H1 (cell line): ENCODE measurements at regions not wholly inside any gene's neighbourhood (a gene's known extent, or its start where the extent isn't known, plus 50 kb on each side); places are given as distances from the start of the nearest gene placed in this dataset.

ENCODE experiments used
- CTCF ChIA-PET: fragments of 300-600 bp; sonication (Branson Sonifier 250); formaldehyde crosslinking; loops from one replicate; lab custom pipeline; 2021; ENCODE audit not compliant: partially characterized antibody; lab: Charles Lee
- POLR2A ChIA-PET: fragments of 300-600 bp; sonication (Branson Sonifier 250); formaldehyde crosslinking; loops from one replicate; lab custom pipeline; 2021; ENCODE audit warnings: inconsistent platforms; ENCODE audit not compliant: partially characterized antibody; lab: Charles Lee
- DNase-seq, 2 experiments: peaks; one replicate each; pipeline versions ENCODE4 v3.0.0 to v3.0.0-alpha.2; 2010 to 2022; ENCODE audit warnings: low spot score in 2 of 2, low read depth in 1 of 2, mixed read lengths in 1 of 2
- FAIRE-seq: peaks from 2 replicates; lab custom pipeline; 2011; peaks lifted over from hg19 to GRCh38; lab: Jason Lieb, UNC
- H2AFZ ChIP-seq: 2 replicates; pipeline ENCODE4 v1.8.1; 2012; ENCODE audit warnings: low read length, inconsistent platforms
- H2AK5ac ChIP-seq: 2 replicates; pipeline ENCODE4 v1.6.1; 2013; ENCODE audit warnings: low read depth, low read length
- H2BK120ac ChIP-seq: replicated peaks from 2 replicates; pipeline ENCODE3; 2013; ENCODE audit warnings: low read depth, low read length, inconsistent platforms
- H2BK12ac ChIP-seq: 2 replicates; pipeline ENCODE4 v1.6.1; 2013; ENCODE audit warnings: low read depth, low read length
- H2BK15ac ChIP-seq: 2 replicates; pipeline ENCODE4 v1.6.1; 2013; ENCODE audit warnings: low read length
- H2BK20ac ChIP-seq: 2 replicates; pipeline ENCODE4 v1.6.1; 2013; ENCODE audit warnings: low read length
- H2BK5ac ChIP-seq: 2 replicates; pipeline ENCODE4 v1.6.1; 2013; ENCODE audit warnings: low read depth, low read length
- H3K14ac ChIP-seq: 2 replicates; pipeline ENCODE4 v1.6.1; 2013; ENCODE audit warnings: inconsistent platforms; ENCODE audit not compliant: insufficient read length
- H3K18ac ChIP-seq: 2 replicates; pipeline ENCODE4 v1.6.1; 2013; ENCODE audit warnings: low read length; ENCODE audit errors: extremely low read depth
- H3K23ac ChIP-seq: 2 replicates; pipeline ENCODE4 v1.6.1; 2013; ENCODE audit warnings: inconsistent platforms; ENCODE audit not compliant: insufficient read length
- H3K23me2 ChIP-seq: 2 replicates; pipeline ENCODE4 v1.6.1; 2013; ENCODE audit warnings: low read depth, low read length
- H3K27ac ChIP-seq: 2 replicates; pipeline ENCODE4 v1.6.1; 2011; ENCODE audit warnings: low read depth, low read length, inconsistent platforms
- H3K27me3 ChIP-seq, 4 experiments: replicated peaks in 1 of 4; 1 replicate in 1 of 4; 2 replicates in 3 of 4; pipeline versions ENCODE4 v1.6.1 to v1.8.1; 2011 to 2013; ENCODE audit warnings: low read length in 3 of 4, mild to moderate bottlenecking in 3 of 4, inconsistent platforms in 2 of 4, mixed read lengths in 2 of 4, moderate library complexity in 1 of 4; ENCODE audit not compliant: control insufficient read depth in 3 of 4, insufficient read depth in 3 of 4; ENCODE audit errors: extremely low read depth in 1 of 4
- H3K36me3 ChIP-seq, 4 experiments: 2 replicates each; pipeline versions ENCODE4 v1.6.1 to v1.8.1; 2011 to 2013; ENCODE audit warnings: mild to moderate bottlenecking in 4 of 4, low read length in 3 of 4, moderate library complexity in 2 of 4, control low read depth in 1 of 4, inconsistent platforms in 1 of 4; ENCODE audit not compliant: insufficient read depth in 4 of 4, control insufficient read depth in 2 of 4
- H3K4ac ChIP-seq: replicated peaks from 2 replicates; pipeline ENCODE3; 2013; ENCODE audit warnings: low read length, low read depth, mixed read lengths, inconsistent platforms; ENCODE audit not compliant: insufficient read length
- H3K4me1 ChIP-seq, 4 experiments: replicated peaks in 1 of 4; 1 replicate in 1 of 4; 2 replicates in 3 of 4; pipeline versions ENCODE4 v1.6.1 to v1.8.1; 2011 to 2013; ENCODE audit warnings: low read length in 3 of 4, inconsistent platforms in 2 of 4, mixed read lengths in 1 of 4; ENCODE audit not compliant: insufficient read depth in 4 of 4, control insufficient read depth in 3 of 4
- H3K4me2 ChIP-seq, 2 experiments: 2 replicates each; pipeline versions ENCODE4 v1.6.1 to v1.8.1; 2011 to 2013; ENCODE audit warnings: low read depth in 2 of 2, low read length in 2 of 2, control low read depth in 1 of 2, inconsistent platforms in 1 of 2, mild to moderate bottlenecking in 1 of 2; ENCODE audit not compliant: insufficient read depth in 1 of 2
- H3K4me3 ChIP-seq, 4 experiments: fragments of 200-600, 300-600 bp in 1 of 4; sonication (generic), shearing (Covaris generic), sonication (Bioruptor Twin) in 1 of 4; 2 replicates each; pipeline versions ENCODE4 v1.5.1 to v1.8.1; 2011 to 2016; ENCODE audit warnings: low read length in 4 of 4, low read depth in 3 of 4, control low read depth in 2 of 4, inconsistent platforms in 2 of 4, mild to moderate bottlenecking in 2 of 4, mixed read lengths in 1 of 4, moderate library complexity in 1 of 4; ENCODE audit not compliant: insufficient read depth in 2 of 4; ENCODE audit errors: extremely low read depth in 1 of 4
- H3K56ac ChIP-seq: replicated peaks from 2 replicates; pipeline ENCODE3; 2013; ENCODE audit warnings: low read depth, mild to moderate bottlenecking, mixed read lengths, low read length, inconsistent platforms; ENCODE audit not compliant: insufficient read length
- H3K79me1 ChIP-seq: 2 replicates; pipeline ENCODE4 v1.6.1; 2013; ENCODE audit warnings: low read depth, low read length, control low read depth
- H3K79me2 ChIP-seq, 2 experiments: 2 replicates each; pipeline versions ENCODE4 v1.6.1 to v1.8.1; 2012 to 2013; ENCODE audit warnings: low read length in 2 of 2, mild to moderate bottlenecking in 2 of 2, inconsistent platforms in 1 of 2; ENCODE audit not compliant: insufficient read depth in 2 of 2, control insufficient read depth in 1 of 2
- H3K9ac ChIP-seq, 4 experiments: replicated peaks in 1 of 4; 1 replicate in 1 of 4; 2 replicates in 3 of 4; pipeline versions ENCODE4 v1.6.1 to v1.8.1; 2011 to 2013; ENCODE audit warnings: low read depth in 3 of 4, low read length in 3 of 4, control low read depth in 2 of 4, mild to moderate bottlenecking in 2 of 4, moderate library complexity in 2 of 4, inconsistent platforms in 1 of 4; ENCODE audit errors: extremely low read depth in 1 of 4
- H3K9me3 ChIP-seq, 2 experiments: 2 replicates each; pipeline versions ENCODE4 v1.6.1 to v1.8.1; 2012 to 2013; ENCODE audit warnings: mild to moderate bottlenecking in 2 of 2, moderate library complexity in 2 of 2, control low read depth in 1 of 2, inconsistent platforms in 1 of 2, low read depth in 1 of 2, low read length in 1 of 2, mixed read lengths in 1 of 2; ENCODE audit not compliant: insufficient read depth in 2 of 2
- H4K20me1 ChIP-seq, 2 experiments: replicated peaks in 1 of 2; 2 replicates each; pipeline versions ENCODE3 to v1.8.1; 2011 to 2013; ENCODE audit warnings: inconsistent platforms in 2 of 2, low read length in 2 of 2, mild to moderate bottlenecking in 1 of 2; ENCODE audit not compliant: insufficient read depth in 2 of 2, control insufficient read depth in 1 of 2
- H4K5ac ChIP-seq: 2 replicates; pipeline ENCODE4 v1.6.1; 2013; ENCODE audit warnings: low read length, low read depth, mixed read lengths, inconsistent platforms; ENCODE audit not compliant: insufficient read length
- H4K8ac ChIP-seq: 2 replicates; pipeline ENCODE4 v1.8.0; 2013; ENCODE audit warnings: mild to moderate bottlenecking, moderate library complexity, low read length, inconsistent platforms; ENCODE audit not compliant: insufficient read depth; ENCODE audit errors: extremely low read depth
- H4K91ac ChIP-seq: replicated peaks from 2 replicates; pipeline ENCODE3; 2013; ENCODE audit warnings: low read length, mixed read lengths, inconsistent platforms; ENCODE audit not compliant: insufficient read length
- GABPA ChIP-seq: IDR thresholded peaks from 2 replicates; pipeline ENCODE4 v1.6.1; 2011; ENCODE audit warnings: mild to moderate bottlenecking, low read length, moderate library complexity, borderline replicate concordance; ENCODE audit not compliant: insufficient read depth
- JUN ChIP-seq: IDR thresholded peaks from 2 replicates; pipeline ENCODE4 v1.6.1; 2011; ENCODE audit warnings: low read depth, mild to moderate bottlenecking, improper control_type of control experiment, low read length
- KDM1A ChIP-seq: fragments of 200-600, 300-600 bp; sonication (generic); IDR thresholded peaks from 2 replicates; pipeline ENCODE4 v1.7.1; 2016; ENCODE audit warnings: mild to moderate bottlenecking, low read length, borderline replicate concordance
- PHF8 ChIP-seq: fragments of 200-600 bp; sonication (generic); conservative IDR thresholded peaks from 2 replicates; pipeline ENCODE4 v1.7.1; 2012; ENCODE audit warnings: low read depth, mild to moderate bottlenecking, inconsistent platforms, low read length, moderate library complexity
- RXRA ChIP-seq: IDR thresholded peaks from 2 replicates; pipeline ENCODE4 v1.6.1; 2011; ENCODE audit warnings: low read depth, mild to moderate bottlenecking, low read length, moderate library complexity; ENCODE audit not compliant: insufficient read depth
- SIN3A ChIP-seq, 2 experiments: IDR thresholded peaks in 1 of 2; conservative IDR thresholded peaks in 1 of 2; 2 replicates each; pipeline ENCODE4 v1.6.1; 2011 to 2012; ENCODE audit warnings: low read length in 2 of 2, improper control_type of control experiment in 1 of 2, low read depth in 1 of 2, mild to moderate bottlenecking in 1 of 2
- TAF1 ChIP-seq: IDR thresholded peaks from 2 replicates; pipeline ENCODE4 v1.6.1; 2011; ENCODE audit warnings: mild to moderate bottlenecking, low read depth, low read length
- TCF12 ChIP-seq: IDR thresholded peaks from 2 replicates; pipeline ENCODE4 v1.6.1; 2011; ENCODE audit warnings: low read depth, mild to moderate bottlenecking, low read length
- YY1 ChIP-seq: IDR thresholded peaks from 2 replicates; pipeline ENCODE4 v1.6.1; 2011; ENCODE audit warnings: low read depth, mild to moderate bottlenecking, low read length
- ZNF274 ChIP-seq: IDR thresholded peaks from 2 replicates; pipeline ENCODE4 v1.7.0; 2012; ENCODE audit warnings: low read length, borderline replicate concordance; ENCODE audit errors: extremely low read depth
- whole genome bisulfite sequencing, 2 experiments: shearing (Covaris generic) in 1 of 2; methylation state at CpG; one replicate each; pipeline versions ENCODE4 v1.1.6 to v1.1.7; 2013 to 2015; ENCODE audit warnings: low lambda C conversion rate in 2 of 2, mixed read lengths in 2 of 2, inconsistent platforms in 1 of 2, low coverage in 1 of 2, missing lambda C conversion rate in 1 of 2; ENCODE audit not compliant: insufficient replicate concordance in 2 of 2, insufficient coverage in 1 of 2, insufficient read length in 1 of 2; ENCODE audit errors: extremely low coverage in 1 of 2, missing lambda C conversion rate in 1 of 2; 5-methylcytosine and 5-hydroxymethylcytosine counted together
- TF ChIP-seq, protein P1 (sequence below): IDR thresholded peaks from 2 replicates; pipeline ENCODE4 v1.6.1; 2012; ENCODE audit warnings: inconsistent platforms
- TF ChIP-seq, protein P2 (sequence below): IDR thresholded peaks from 2 replicates; pipeline ENCODE4 v1.6.1; 2012; ENCODE audit warnings: inconsistent platforms

DNA sequence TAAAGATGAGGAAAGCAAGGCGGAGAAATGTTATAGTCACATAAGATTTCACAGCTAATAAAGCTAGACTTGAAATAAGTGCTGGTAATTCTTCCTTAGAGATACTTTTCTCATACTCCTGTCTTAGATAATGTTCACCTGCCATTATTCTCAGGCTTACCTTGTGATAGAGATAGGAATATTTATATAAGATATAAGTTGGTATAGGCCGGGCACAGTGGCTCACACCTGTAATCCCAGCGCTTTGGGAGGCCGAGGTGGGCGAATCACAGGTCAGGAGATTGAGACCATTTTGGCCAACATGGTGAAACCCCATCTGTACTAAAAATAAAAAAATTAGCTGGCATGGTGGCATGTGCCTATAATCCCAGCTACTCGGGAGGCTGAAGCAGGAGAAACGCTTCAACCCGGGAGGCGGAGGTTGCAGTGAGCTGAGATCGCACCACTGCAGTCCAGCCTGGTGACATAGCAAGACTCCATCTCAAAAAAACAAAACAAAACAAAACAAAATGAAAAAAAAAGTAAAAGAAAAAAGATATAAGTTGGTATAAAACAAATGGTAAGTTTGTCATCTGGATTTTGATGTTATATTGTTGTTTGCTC, 1918.4 kb downstream of the MAT2B start:
- no peak overlapping the region for H4K8ac ChIP-seq
- 84% methylated on average over 10 of the region's 10 CpGs; no CpG with 5 or more reads in 1 of the 2 experiments for WGBS, 2 experiments
- no peaks in the 10 kb centered on the region for H3K79me1 ChIP-seq
- FAIRE-seq = no peak
- H3K36me3 ChIP-seq = no peaks in the 10 kb centered on the region
- POLR2A ChIA-PET = no interaction called here
- H2AK5ac ChIP-seq = no peak overlapping the region
- no peak overlapping the region for H3K4me2 ChIP-seq
- H2BK5ac ChIP-seq = no peak overlapping the region
- TF ChIP-seq TAF1 (no peak), ZNF274 (no peak), JUN (no peak), SIN3A (conservative IDR thresholded peaks at IDR 0.05 in 1 of 2, IDR thresholded peaks at IDR 0.05 in 1 of 2; ENCODE audit: low read depth in 1 of 2, low read length in 2 of 2) (no peak), GABPA (no peak), PHF8 (no peak), KDM1A (no peak), TCF12 (no peak), YY1 (no peak), RXRA (no peak)
- TF ChIP-seq, protein P1, sequence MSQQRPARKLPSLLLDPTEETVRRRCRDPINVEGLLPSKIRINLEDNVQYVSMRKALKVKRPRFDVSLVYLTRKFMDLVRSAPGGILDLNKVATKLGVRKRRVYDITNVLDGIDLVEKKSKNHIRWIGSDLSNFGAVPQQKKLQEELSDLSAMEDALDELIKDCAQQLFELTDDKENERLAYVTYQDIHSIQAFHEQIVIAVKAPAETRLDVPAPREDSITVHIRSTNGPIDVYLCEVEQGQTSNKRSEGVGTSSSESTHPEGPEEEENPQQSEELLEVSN = no peak
- TF ChIP-seq, protein P2, sequence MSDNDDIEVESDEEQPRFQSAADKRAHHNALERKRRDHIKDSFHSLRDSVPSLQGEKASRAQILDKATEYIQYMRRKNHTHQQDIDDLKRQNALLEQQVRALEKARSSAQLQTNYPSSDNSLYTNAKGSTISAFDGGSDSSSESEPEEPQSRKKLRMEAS = no peak
- TF ChIP-seq, all 59 proteins: peak for 0
- Histone ChIP-seq H3K18ac (no peak overlapping the region), H3K14ac (no peak overlapping the region), H3K4me1 (no peaks in the 10 kb centered on the region), H4K5ac (no peak overlapping the region), H2BK12ac (no peak overlapping the region), H2AFZ (no peak overlapping the region), H2BK15ac (no peak overlapping the region), H3K9ac (no peak overlapping the region), H4K91ac (no peak overlapping the region), H3K56ac (no peak overlapping the region), H3K4me3 (no peak overlapping the region), H3K23me2 (no peaks in the 10 kb centered on the region), H4K20me1 (no peaks in the 10 kb centered on the region), H3K27ac (no peak overlapping the region), H3K23ac (no peak overlapping the region), H3K27me3 (no peaks in the 10 kb centered on the region), H3K4ac (no peak overlapping the region), H3K9me3 (no peaks in the 10 kb centered on the region), H2BK20ac (no peak overlapping the region), H3K79me2 (no peaks in the 10 kb centered on the region), H2BK120ac (no peak overlapping the region)
- no peak for DNase-seq
- CTCF ChIA-PET = interaction anchor here (1.2 kb wide), 1 partner anchor 64 kb away, joined by 4 read pairs; no protein-coding TSS in a partner anchor
